Esophagus muscularis mucosa (tissue), 4 donors: ENCODE measurements at regions not wholly inside any gene's neighbourhood (a gene's known extent, or its start where the extent isn't known, plus 50 kb on each side); places are given as distances from the start of the nearest gene placed in this dataset.

Experiments
- DNase-seq: peaks from one replicate; pipeline ENCODE4 v3.0.0-alpha.2; 2017; ENCODE audit errors: extremely low spot score
- H3K27ac ChIP-seq, 4 donors: fragments of 200-600 bp; sonication (generic); replicated peaks in 1 of 4; 1 replicate in 3 of 4; 2 replicates in 1 of 4; pipeline ENCODE4 v1.5.1; 2016 to 2019; ENCODE audit warnings: mild to moderate bottlenecking in 1 of 4
- H3K27me3 ChIP-seq, 4 donors: fragments of 200-600 bp; sonication (generic); one replicate each; pipeline versions ENCODE4 v1.5.1 to v1.6.0; 2016 to 2019
- H3K36me3 ChIP-seq, 4 donors: fragments of 200-600 bp; sonication (generic); one replicate each; pipeline ENCODE4 v1.5.1; 2016 to 2019
- H3K4me1 ChIP-seq, 4 donors: fragments of 200-600 bp; sonication (generic); one replicate each; pipeline ENCODE4 v1.5.1; 2016 to 2019
- H3K4me3 ChIP-seq, 4 donors: fragments of 200-600 bp; sonication (generic); 1 replicate in 2 of 4; 2 replicates in 2 of 4; pipeline ENCODE4 v1.5.1; 2016 to 2019; ENCODE audit warnings: mild to moderate bottlenecking in 4 of 4, moderate library complexity in 1 of 4
- H3K9me3 ChIP-seq, 4 donors: fragments of 200-600 bp; sonication (generic); 1 replicate in 3 of 4; 2 replicates in 1 of 4; pipeline ENCODE4 v1.5.1; 2016 to 2019
- CTCF ChIP-seq, 3 experiments: fragments of 200-600 bp in 2 of 3; fragments of 450-650 bp in 1 of 3; sonication (generic) in 2 of 3; IDR thresholded peaks; one replicate each; pipeline ENCODE4 v1.5.1; 2017 to 2019; ENCODE audit warnings: antibody characterized with exemption in 3 of 3, mild to moderate bottlenecking in 2 of 3, moderate library complexity in 1 of 3
- EP300 ChIP-seq: sonication (generic); formaldehyde crosslinking; IDR thresholded peaks from one replicate; pipeline ENCODE4 v1.6.1; 2017; ENCODE audit warnings: antibody characterized with exemption
- POLR2A ChIP-seq: fragments of 450-650 bp; IDR thresholded peaks from one replicate; pipeline ENCODE4 v1.6.1; 2017; ENCODE audit warnings: antibody characterized with exemption, moderate library complexity, mild to moderate bottlenecking, low read depth
- POLR2AphosphoS5 ChIP-seq, 2 donors: sonication (generic); formaldehyde crosslinking; IDR thresholded peaks; one replicate each; pipeline ENCODE4 v1.6.1; 2017; ENCODE audit warnings: antibody characterized with exemption in 2 of 2
- WGBS: methylation state at CpG from one replicate; pipeline ENCODE4 v1.1.5; 2018; 5-methylcytosine and 5-hydroxymethylcytosine counted together
- intact Hi-C: fragments of 100-400 bp; cut with DNase I; formaldehyde crosslinking; loops from one replicate; pipeline ENCODE4 v1.15.1; 2023

- Histone ChIP-seq H3K27ac (no peak overlapping the region), H3K27me3 (no peaks in the 10 kb centered on the region), H3K36me3 (no peaks in the 10 kb centered on the region), H3K4me1 (no peaks in the 10 kb centered on the region), H3K9me3 (no peaks in the 10 kb centered on the region), H3K4me3 (no peak overlapping the region)
- DNase-seq = no peak
- intact Hi-C loops = no loop called here
- no peak for TF ChIP-seq POLR2A
- no peak for TF ChIP-seq EP300
- no peak for TF ChIP-seq CTCF (IDR thresholded peaks at IDR 0.05)
- no peak for TF ChIP-seq POLR2AphosphoS5 (IDR thresholded peaks at IDR 0.05)
- WGBS = 91% methylated on average over 5 of the region's 5 CpGs
Observed at GRCh38 chr2:16150456-16151280, 210.3 kb downstream of the MYCN start.

GRCh38 chr2:16149349-16150243 lies 209.2 kb downstream of the MYCN start:
- Histone ChIP-seq H3K36me3 (no peaks in the 10 kb centered on the region), H3K4me1 (no peaks in the 10 kb centered on the region), H3K4me3 (no peak overlapping the region), H3K27ac (no peak overlapping the region), H3K9me3 (no peaks in the 10 kb centered on the region), H3K27me3 (no peaks in the 10 kb centered on the region)
- TF ChIP-seq EP300 (no peak), POLR2AphosphoS5 (IDR thresholded peaks at IDR 0.05) (no peak), POLR2A (no peak), CTCF (IDR thresholded peaks at IDR 0.05) (no peak)
- DNase-seq = peak; percentile 60
- intact Hi-C loops = no loop called here
- WGBS = 73% methylated on average over 15 of the region's 17 CpGs

GRCh38 chr2:16148632-16149348 lies 208.4 kb downstream of the MYCN start:
- Histone ChIP-seq H3K27ac (no peak overlapping the region), H3K27me3 (no peaks in the 10 kb centered on the region), H3K9me3 (no peaks in the 10 kb centered on the region), H3K36me3 (no peaks in the 10 kb centered on the region), H3K4me1 (no peaks in the 10 kb centered on the region), H3K4me3 (no peak overlapping the region)
- DNase-seq = peak; percentile 21
- 87% methylated on average over 6 of the region's 6 CpGs for WGBS
- intact Hi-C loops = no loop called here
- TF ChIP-seq POLR2A (no peak), EP300 (no peak), CTCF (IDR thresholded peaks at IDR 0.05) (no peak), POLR2AphosphoS5 (IDR thresholded peaks at IDR 0.05) (no peak)

- WGBS = 93% methylated on average over 9 of the region's 9 CpGs
- H3K4me3 ChIP-seq = no peak overlapping the region
- H3K27me3 ChIP-seq = no peaks in the 10 kb centered on the region
- no peaks in the 10 kb centered on the region for H3K9me3 ChIP-seq
- H3K36me3 ChIP-seq = no peaks in the 10 kb centered on the region
- TF ChIP-seq EP300 = no peak
- TF ChIP-seq POLR2AphosphoS5 (IDR thresholded peaks at IDR 0.05) = no peak
- TF ChIP-seq POLR2A = no peak
- H3K4me1 ChIP-seq = no peaks in the 10 kb centered on the region
- peak; percentile 64 for DNase-seq
- intact Hi-C loops = no loop called here
- no peak overlapping the region for H3K27ac ChIP-seq
Observed at GRCh38 chr2:16142383-16143361, 202.3 kb downstream of the MYCN start.
